HEK293T (cell line): ENCODE measurements at regions not wholly inside any gene's neighbourhood (a gene's known extent, or its start where the extent isn't known, plus 50 kb on each side); places are given as distances from the start of the nearest gene placed in this dataset.

Experiments used
- FOXM1 ChIP-seq: fragments of 450-650 bp; IDR thresholded peaks from 2 replicates; pipeline ENCODE4 v1.6.1; 2017; ENCODE audit warnings: mild to moderate bottlenecking, borderline replicate concordance
- HDGF ChIP-seq: fragments of 450-650 bp; IDR thresholded peaks from 2 replicates; pipeline ENCODE4 v1.6.1; 2017; ENCODE audit warnings: antibody characterized with exemption, borderline replicate concordance

GRCh38 chr16:26857371-26857770 lies 209.4 kb upstream of the C16orf82 start:
- TF ChIP-seq HDGF = no peak
- no peak for TF ChIP-seq FOXM1
